ENCODE measurements at regions not wholly inside any gene's neighbourhood (a gene's known extent, or its start where the extent isn't known, plus 50 kb on each side); places are given as distances from the start of the nearest gene placed in this dataset.

- TF ChIP-seq, protein P1, sequence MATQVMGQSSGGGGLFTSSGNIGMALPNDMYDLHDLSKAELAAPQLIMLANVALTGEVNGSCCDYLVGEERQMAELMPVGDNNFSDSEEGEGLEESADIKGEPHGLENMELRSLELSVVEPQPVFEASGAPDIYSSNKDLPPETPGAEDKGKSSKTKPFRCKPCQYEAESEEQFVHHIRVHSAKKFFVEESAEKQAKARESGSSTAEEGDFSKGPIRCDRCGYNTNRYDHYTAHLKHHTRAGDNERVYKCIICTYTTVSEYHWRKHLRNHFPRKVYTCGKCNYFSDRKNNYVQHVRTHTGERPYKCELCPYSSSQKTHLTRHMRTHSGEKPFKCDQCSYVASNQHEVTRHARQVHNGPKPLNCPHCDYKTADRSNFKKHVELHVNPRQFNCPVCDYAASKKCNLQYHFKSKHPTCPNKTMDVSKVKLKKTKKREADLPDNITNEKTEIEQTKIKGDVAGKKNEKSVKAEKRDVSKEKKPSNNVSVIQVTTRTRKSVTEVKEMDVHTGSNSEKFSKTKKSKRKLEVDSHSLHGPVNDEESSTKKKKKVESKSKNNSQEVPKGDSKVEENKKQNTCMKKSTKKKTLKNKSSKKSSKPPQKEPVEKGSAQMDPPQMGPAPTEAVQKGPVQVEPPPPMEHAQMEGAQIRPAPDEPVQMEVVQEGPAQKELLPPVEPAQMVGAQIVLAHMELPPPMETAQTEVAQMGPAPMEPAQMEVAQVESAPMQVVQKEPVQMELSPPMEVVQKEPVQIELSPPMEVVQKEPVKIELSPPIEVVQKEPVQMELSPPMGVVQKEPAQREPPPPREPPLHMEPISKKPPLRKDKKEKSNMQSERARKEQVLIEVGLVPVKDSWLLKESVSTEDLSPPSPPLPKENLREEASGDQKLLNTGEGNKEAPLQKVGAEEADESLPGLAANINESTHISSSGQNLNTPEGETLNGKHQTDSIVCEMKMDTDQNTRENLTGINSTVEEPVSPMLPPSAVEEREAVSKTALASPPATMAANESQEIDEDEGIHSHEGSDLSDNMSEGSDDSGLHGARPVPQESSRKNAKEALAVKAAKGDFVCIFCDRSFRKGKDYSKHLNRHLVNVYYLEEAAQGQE (IDR thresholded peaks at IDR 0.05; ENCODE audit: low read depth), result no peak
- TF ChIP-seq NFIC (IDR thresholded peaks at IDR 0.05) (no peak), TAF1 (IDR thresholded peaks at IDR 0.05; ENCODE audit: low read depth) (no peak), EGR1 (IDR thresholded peaks at IDR 0.05) (no peak), FOXM1 (IDR thresholded peaks at IDR 0.05; ENCODE audit: borderline replicate concordance, low read depth) (no peak), RAD21 (IDR thresholded peaks at IDR 0.05; ENCODE audit: low read depth) (no peak), TEAD4 (IDR thresholded peaks at IDR 0.05) (no peak), CREB1 (IDR thresholded peaks at IDR 0.05; ENCODE audit: low read depth) (no peak), CEBPB (IDR thresholded peaks at IDR 0.05) (no peak), USF1 (IDR thresholded peaks at IDR 0.05) (no peak), ZBTB7A (IDR thresholded peaks at IDR 0.05; ENCODE audit: low read depth) (no peak), MAX (IDR thresholded peaks at IDR 0.05) (no peak)
These were observed 104.2 kb upstream of the TARDBP start for GRCh38 chr1:10908266-10908665.

DNA sequence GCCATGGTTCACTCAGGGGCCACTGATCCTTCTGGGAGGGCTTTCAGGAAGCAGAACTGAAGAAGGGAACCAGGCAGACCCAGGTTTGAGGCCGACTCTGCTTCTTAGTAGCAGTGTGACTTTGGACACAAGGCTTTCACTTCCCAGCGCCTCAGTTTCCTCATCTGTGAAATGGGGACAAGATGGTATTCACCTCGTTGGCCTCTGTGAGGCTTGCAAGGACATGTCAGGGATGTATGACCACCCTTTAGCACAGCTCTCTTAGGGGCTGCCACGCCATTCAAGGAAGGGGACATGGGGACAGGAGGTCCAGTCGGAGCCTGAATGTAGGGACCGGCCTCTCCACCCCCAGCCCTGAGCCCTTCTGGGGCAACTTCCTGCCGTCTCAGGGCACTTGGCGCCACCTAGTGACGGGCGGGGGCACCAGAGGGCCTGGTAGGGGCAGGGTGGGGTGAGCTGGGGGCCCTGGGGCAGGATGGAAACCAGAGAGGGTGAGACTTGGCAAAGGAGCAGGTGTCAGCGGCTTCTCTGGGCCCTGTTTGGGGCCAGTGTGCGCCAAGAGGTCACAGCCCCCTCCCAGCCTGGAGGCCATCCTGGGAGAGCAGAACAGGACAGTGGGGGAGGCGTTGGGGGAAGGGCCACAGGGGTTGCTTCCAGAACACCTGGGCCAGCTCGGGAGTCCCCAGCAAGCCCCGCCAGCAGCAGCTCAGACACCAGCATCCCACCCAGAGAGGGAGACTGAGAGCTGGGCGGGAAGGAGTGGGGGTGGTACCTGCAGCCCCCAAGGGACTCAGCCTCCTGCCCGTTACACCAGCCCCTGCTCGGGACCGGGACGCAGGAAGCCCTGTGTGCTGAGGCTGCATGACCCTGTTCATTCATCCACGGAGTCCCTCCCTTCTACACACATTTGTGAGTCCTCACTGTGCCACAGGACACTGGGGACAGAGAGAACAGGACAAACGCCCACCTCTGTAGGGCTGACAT is 102.5 kb upstream of the TARDBP start:
- TF ChIP-seq CREB1 (IDR thresholded peaks at IDR 0.05; ENCODE audit: low read depth) (no peak), EP300 (IDR thresholded peaks at IDR 0.05; ENCODE audit: borderline replicate concordance) (no peak), NFIC (IDR thresholded peaks at IDR 0.05) (no peak), CEBPB (IDR thresholded peaks at IDR 0.05) (no peak), RAD21 (IDR thresholded peaks at IDR 0.05; ENCODE audit: low read depth) (peak; percentile 79)

DNA sequence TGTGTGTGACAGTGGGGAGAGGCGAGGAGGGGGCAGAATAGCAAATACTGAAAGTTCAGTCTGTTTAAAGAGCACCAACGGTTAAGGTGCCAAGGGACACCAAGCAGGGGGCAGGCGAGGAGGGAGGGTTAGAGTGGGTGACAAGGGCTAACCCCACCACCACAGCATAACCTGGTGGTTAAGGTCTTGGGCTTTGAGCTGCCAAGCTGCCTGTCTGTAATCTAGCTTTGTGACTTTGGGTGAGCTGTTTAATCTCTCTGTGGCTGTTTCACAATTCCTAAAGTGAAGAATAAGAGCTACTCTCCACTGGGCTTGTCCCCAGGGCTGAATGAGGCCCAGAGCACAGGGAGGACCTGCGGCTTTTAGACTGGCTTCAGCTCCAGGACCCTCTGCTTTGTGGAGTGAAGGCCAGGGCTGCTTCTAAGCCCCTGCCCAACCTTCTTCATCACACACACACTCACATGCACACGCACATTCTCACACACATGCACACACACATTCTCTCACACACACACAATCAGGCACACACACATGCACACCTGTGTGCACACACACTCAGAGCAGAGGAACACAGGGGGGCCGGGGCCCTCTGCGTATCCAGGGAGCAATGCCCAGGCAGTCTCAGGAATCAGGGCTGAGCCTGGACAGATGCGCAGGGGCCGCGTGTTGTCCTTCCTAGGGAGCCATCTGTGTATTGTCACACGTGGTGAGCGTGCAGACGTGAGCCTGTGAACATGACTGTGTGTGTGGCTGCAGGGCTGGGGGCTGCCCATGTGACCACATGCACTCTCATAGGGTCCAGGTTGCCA is 101.6 kb upstream of the TARDBP start:
- no peak for TF ChIP-seq CREB1 (IDR thresholded peaks at IDR 0.05; ENCODE audit: low read depth)

DNA sequence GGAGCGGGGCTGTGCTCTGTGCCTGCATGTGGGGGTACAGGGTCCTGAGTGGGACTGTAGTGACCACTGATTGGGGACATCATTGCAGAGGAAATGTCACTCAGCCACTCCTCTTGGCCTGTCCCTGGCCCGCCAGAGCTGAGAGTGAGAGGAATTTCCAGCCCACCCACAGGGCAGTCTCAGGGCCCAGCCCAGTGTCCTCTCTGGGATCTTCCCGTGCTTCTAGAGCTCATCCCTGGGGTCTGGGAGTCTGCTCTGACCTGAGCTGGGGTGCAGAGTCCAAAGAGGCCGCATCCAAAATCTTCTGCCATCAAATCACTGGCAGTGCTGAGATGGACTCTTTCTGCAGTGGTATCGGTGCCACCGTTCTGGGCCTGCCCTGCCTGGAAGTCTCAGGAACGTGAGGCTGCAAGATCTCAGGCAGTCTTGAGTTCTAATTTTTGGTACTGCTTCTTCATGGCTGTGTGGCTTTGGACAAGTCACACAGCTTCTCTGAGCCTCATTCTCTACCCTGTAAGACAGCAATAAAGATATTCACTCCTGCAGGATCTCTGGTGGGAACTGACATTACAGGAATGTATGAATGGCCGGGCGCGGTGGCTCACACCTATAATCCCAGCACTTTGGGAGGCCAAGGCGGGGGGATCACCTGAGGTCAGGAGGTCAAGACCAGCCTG is 100.8 kb upstream of the TARDBP start:
- no peak for TF ChIP-seq TEAD4 (IDR thresholded peaks at IDR 0.05)
- no peak for TF ChIP-seq YY1 (IDR thresholded peaks at IDR 0.05; ENCODE audit: low read depth)
- TF ChIP-seq EP300 (IDR thresholded peaks at IDR 0.05; ENCODE audit: borderline replicate concordance), result no peak
- no peak for TF ChIP-seq NFIC (IDR thresholded peaks at IDR 0.05)
- no peak for TF ChIP-seq TAF1 (IDR thresholded peaks at IDR 0.05; ENCODE audit: low read depth)
- no peak for TF ChIP-seq CREB1 (IDR thresholded peaks at IDR 0.05; ENCODE audit: low read depth)
- TF ChIP-seq FOXM1 (IDR thresholded peaks at IDR 0.05; ENCODE audit: borderline replicate concordance, low read depth), result no peak

GRCh38 chr1:10912441-10912840 is 100.0 kb upstream of the TARDBP start:
- TF ChIP-seq TEAD4 (IDR thresholded peaks at IDR 0.05) (no peak), FOXM1 (IDR thresholded peaks at IDR 0.05; ENCODE audit: borderline replicate concordance, low read depth) (no peak), TAF1 (IDR thresholded peaks at IDR 0.05; ENCODE audit: low read depth) (no peak), CREB1 (IDR thresholded peaks at IDR 0.05; ENCODE audit: low read depth) (no peak), EP300 (IDR thresholded peaks at IDR 0.05; ENCODE audit: borderline replicate concordance) (no peak), TCF12 (IDR thresholded peaks at IDR 0.05; ENCODE audit: low read depth) (no peak), ZBTB7A (IDR thresholded peaks at IDR 0.05; ENCODE audit: low read depth) (no peak)

DNA sequence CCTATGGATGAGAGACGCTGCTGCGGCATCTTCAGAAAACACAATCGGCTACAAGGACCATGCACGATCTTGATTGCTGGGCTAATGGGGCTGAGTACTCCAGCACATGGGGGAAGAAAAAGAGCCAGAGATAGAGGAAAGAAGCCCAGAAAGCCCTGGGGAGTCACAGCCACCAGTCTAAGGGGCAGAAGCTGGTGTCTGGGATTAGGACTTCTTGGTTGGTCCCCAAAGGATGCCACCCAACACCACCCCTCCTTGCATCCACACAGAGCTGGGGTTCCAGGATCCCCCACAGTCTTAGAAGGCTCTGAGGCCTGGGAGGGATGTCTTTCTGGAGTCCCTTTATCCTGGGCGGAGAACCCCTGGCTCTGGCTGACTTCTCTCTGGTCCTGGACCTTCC is 98.4 kb upstream of the TARDBP start:
- no peak for TF ChIP-seq NFIC (IDR thresholded peaks at IDR 0.05)
- TF ChIP-seq TCF12 (IDR thresholded peaks at IDR 0.05; ENCODE audit: low read depth), result no peak
- TF ChIP-seq MAX (IDR thresholded peaks at IDR 0.05), result no peak

- no peak for TF ChIP-seq TCF12 (IDR thresholded peaks at IDR 0.05; ENCODE audit: low read depth)
- TF ChIP-seq NFIC (IDR thresholded peaks at IDR 0.05), result no peak
- TF ChIP-seq CEBPB (IDR thresholded peaks at IDR 0.05), result no peak
- TF ChIP-seq MAX (IDR thresholded peaks at IDR 0.05), result no peak
- TF ChIP-seq YY1 (IDR thresholded peaks at IDR 0.05; ENCODE audit: low read depth), result no peak
- no peak for TF ChIP-seq CREB1 (IDR thresholded peaks at IDR 0.05; ENCODE audit: low read depth)
- TF ChIP-seq ZBTB7A (IDR thresholded peaks at IDR 0.05; ENCODE audit: low read depth), result no peak
- no peak for TF ChIP-seq TEAD4 (IDR thresholded peaks at IDR 0.05)
- TF ChIP-seq FOXM1 (IDR thresholded peaks at IDR 0.05; ENCODE audit: borderline replicate concordance, low read depth), result no peak
- TF ChIP-seq, protein P1 (IDR thresholded peaks at IDR 0.05; ENCODE audit: low read depth), result no peak
- no peak for TF ChIP-seq USF1 (IDR thresholded peaks at IDR 0.05)
- TF ChIP-seq TAF1 (IDR thresholded peaks at IDR 0.05; ENCODE audit: low read depth), result no peak
- TF ChIP-seq EGR1 (IDR thresholded peaks at IDR 0.05), result no peak
- no peak for TF ChIP-seq RAD21 (IDR thresholded peaks at IDR 0.05; ENCODE audit: low read depth)
- TF ChIP-seq EP300 (IDR thresholded peaks at IDR 0.05; ENCODE audit: borderline replicate concordance), result no peak
These were observed 96.9 kb upstream of the TARDBP start for GRCh38 chr1:10915594-10915993.

Data from Ishikawa (cell line).